ENCODE measurements at regions not wholly inside any gene's neighbourhood (a gene's known extent, or its start where the extent isn't known, plus 50 kb on each side); places are given as distances from the start of the nearest gene placed in this dataset.

- no peak for TF ChIP-seq ZNF609 (CRISPR knock-in tag; IDR thresholded peaks at IDR 0.05; ENCODE audit: borderline replicate concordance)
- TF ChIP-seq SIX1 (CRISPR knock-in tag; IDR thresholded peaks at IDR 0.05; ENCODE audit: borderline replicate concordance) = no peak
- TF ChIP-seq ZNF142 (CRISPR knock-in tag; IDR thresholded peaks at IDR 0.05) = no peak
- no peak for TF ChIP-seq RCOR2 (CRISPR knock-in tag; IDR thresholded peaks at IDR 0.05)
Observed at GRCh38 chr3:189027626-189028155, 144.1 kb upstream of the TPRG1 start (continued).
